H1 (cell line): ENCODE measurements at regions not wholly inside any gene's neighbourhood (a gene's known extent, or its start where the extent isn't known, plus 50 kb on each side); places are given as distances from the start of the nearest gene placed in this dataset.

Experiments
- BCL11A ChIP-seq, 2 experiments: IDR thresholded peaks; one replicate each; pipeline ENCODE4 v1.6.1; 2011; ENCODE audit warnings: low read depth in 2 of 2, low read length in 2 of 2, mild to moderate bottlenecking in 2 of 2
- CREB1 ChIP-seq: IDR thresholded peaks from 2 replicates; pipeline ENCODE4 v1.6.1; 2012; ENCODE audit warnings: inconsistent platforms
- PHF8 ChIP-seq: fragments of 200-600 bp; sonication (generic); conservative IDR thresholded peaks from 2 replicates; pipeline ENCODE4 v1.7.1; 2012; ENCODE audit warnings: low read depth, mild to moderate bottlenecking, inconsistent platforms, low read length, moderate library complexity
- SAP30 ChIP-seq: fragments of 300-600 bp; sonication (generic); IDR thresholded peaks from 2 replicates; pipeline ENCODE4 v1.7.1; 2012; ENCODE audit warnings: low read length, moderate library complexity, mild to moderate bottlenecking, inconsistent platforms; ENCODE audit not compliant: insufficient read depth, insufficient replicate concordance
- TBP ChIP-seq: IDR thresholded peaks from 2 replicates; pipeline ENCODE4 v1.6.1; 2011; ENCODE audit warnings: low read depth, low read length, improper control_type of control experiment
- TF ChIP-seq, protein P1 (sequence below): fragments of 300-600 bp; sonication (generic); IDR thresholded peaks from 2 replicates; pipeline ENCODE4 v1.7.1; 2012; ENCODE audit warnings: low read length, moderate library complexity, mild to moderate bottlenecking, inconsistent platforms; ENCODE audit not compliant: insufficient replicate concordance

- TF ChIP-seq, protein P1, sequence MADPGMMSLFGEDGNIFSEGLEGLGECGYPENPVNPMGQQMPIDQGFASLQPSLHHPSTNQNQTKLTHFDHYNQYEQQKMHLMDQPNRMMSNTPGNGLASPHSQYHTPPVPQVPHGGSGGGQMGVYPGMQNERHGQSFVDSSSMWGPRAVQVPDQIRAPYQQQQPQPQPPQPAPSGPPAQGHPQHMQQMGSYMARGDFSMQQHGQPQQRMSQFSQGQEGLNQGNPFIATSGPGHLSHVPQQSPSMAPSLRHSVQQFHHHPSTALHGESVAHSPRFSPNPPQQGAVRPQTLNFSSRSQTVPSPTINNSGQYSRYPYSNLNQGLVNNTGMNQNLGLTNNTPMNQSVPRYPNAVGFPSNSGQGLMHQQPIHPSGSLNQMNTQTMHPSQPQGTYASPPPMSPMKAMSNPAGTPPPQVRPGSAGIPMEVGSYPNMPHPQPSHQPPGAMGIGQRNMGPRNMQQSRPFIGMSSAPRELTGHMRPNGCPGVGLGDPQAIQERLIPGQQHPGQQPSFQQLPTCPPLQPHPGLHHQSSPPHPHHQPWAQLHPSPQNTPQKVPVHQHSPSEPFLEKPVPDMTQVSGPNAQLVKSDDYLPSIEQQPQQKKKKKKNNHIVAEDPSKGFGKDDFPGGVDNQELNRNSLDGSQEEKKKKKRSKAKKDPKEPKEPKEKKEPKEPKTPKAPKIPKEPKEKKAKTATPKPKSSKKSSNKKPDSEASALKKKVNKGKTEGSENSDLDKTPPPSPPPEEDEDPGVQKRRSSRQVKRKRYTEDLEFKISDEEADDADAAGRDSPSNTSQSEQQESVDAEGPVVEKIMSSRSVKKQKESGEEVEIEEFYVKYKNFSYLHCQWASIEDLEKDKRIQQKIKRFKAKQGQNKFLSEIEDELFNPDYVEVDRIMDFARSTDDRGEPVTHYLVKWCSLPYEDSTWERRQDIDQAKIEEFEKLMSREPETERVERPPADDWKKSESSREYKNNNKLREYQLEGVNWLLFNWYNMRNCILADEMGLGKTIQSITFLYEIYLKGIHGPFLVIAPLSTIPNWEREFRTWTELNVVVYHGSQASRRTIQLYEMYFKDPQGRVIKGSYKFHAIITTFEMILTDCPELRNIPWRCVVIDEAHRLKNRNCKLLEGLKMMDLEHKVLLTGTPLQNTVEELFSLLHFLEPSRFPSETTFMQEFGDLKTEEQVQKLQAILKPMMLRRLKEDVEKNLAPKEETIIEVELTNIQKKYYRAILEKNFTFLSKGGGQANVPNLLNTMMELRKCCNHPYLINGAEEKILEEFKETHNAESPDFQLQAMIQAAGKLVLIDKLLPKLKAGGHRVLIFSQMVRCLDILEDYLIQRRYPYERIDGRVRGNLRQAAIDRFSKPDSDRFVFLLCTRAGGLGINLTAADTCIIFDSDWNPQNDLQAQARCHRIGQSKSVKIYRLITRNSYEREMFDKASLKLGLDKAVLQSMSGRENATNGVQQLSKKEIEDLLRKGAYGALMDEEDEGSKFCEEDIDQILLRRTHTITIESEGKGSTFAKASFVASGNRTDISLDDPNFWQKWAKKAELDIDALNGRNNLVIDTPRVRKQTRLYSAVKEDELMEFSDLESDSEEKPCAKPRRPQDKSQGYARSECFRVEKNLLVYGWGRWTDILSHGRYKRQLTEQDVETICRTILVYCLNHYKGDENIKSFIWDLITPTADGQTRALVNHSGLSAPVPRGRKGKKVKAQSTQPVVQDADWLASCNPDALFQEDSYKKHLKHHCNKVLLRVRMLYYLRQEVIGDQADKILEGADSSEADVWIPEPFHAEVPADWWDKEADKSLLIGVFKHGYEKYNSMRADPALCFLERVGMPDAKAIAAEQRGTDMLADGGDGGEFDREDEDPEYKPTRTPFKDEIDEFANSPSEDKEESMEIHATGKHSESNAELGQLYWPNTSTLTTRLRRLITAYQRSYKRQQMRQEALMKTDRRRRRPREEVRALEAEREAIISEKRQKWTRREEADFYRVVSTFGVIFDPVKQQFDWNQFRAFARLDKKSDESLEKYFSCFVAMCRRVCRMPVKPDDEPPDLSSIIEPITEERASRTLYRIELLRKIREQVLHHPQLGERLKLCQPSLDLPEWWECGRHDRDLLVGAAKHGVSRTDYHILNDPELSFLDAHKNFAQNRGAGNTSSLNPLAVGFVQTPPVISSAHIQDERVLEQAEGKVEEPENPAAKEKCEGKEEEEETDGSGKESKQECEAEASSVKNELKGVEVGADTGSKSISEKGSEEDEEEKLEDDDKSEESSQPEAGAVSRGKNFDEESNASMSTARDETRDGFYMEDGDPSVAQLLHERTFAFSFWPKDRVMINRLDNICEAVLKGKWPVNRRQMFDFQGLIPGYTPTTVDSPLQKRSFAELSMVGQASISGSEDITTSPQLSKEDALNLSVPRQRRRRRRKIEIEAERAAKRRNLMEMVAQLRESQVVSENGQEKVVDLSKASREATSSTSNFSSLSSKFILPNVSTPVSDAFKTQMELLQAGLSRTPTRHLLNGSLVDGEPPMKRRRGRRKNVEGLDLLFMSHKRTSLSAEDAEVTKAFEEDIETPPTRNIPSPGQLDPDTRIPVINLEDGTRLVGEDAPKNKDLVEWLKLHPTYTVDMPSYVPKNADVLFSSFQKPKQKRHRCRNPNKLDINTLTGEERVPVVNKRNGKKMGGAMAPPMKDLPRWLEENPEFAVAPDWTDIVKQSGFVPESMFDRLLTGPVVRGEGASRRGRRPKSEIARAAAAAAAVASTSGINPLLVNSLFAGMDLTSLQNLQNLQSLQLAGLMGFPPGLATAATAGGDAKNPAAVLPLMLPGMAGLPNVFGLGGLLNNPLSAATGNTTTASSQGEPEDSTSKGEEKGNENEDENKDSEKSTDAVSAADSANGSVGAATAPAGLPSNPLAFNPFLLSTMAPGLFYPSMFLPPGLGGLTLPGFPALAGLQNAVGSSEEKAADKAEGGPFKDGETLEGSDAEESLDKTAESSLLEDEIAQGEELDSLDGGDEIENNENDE, result no peak
- TF ChIP-seq PHF8, result no peak
- no peak for TF ChIP-seq BCL11A (IDR thresholded peaks at IDR 0.05; ENCODE audit: low read depth in 2 of 2, low read length in 2 of 2)
- no peak for TF ChIP-seq CREB1
- TF ChIP-seq SAP30, result no peak
- TF ChIP-seq TBP, result no peak
- TF ChIP-seq, all 59 proteins: peak for 0
Measured at GRCh38 chr2:154637456-154637855, 61.0 kb upstream of the KCNJ3 start (continued).
